ENCODE measurements at regions not wholly inside any gene's neighbourhood (a gene's known extent, or its start where the extent isn't known, plus 50 kb on each side); places are given as distances from the start of the nearest gene placed in this dataset.
"Not testable (repeated sequence)": the region's sequence is repeated elsewhere in the genome, so short reads cannot be mapped to it uniquely, and the experiment has no call there.

GRCh38 chr9:118693645-118694044 lies 675.6 kb downstream of the BRINP1 start:
- no peak overlapping the region for H3K4me3 ChIP-seq (ENCODE audit: low read length)
- Mint-ChIP-seq H3K36me3 (ENCODE audit: low read depth) (no peaks in the 10 kb centered on the region), H3K4me1 (peaks cover 5% of the 10 kb centered on the region), H3K27me3 (ENCODE audit: insufficient read depth) (no peaks in the 10 kb centered on the region), H3K4me3 (no peak overlapping the region), H3K27ac (no peak overlapping the region), H3K9me3 (no peaks in the 10 kb centered on the region)
- 38 to 71% methylated on average over 1 to 2 of the region's 2 CpGs for WGBS, 2 experiments (ENCODE audit: insufficient coverage in 1 of 2, insufficient read length in 1 of 2)
- H3K36me3 ChIP-seq (ENCODE audit: control insufficient read depth, insufficient read depth, low read length) = no peaks in the 10 kb centered on the region
- no peak overlapping the region for H3K9ac ChIP-seq (ENCODE audit: extremely low read depth, low read length, poor library complexity, severe bottlenecking)
- TF ChIP-seq CTCF (conservative IDR thresholded peaks at IDR 0.05) = no peak
- no peak overlapping the region for H3K27ac ChIP-seq (ENCODE audit: low read depth, low read length)
- H3K9me3 ChIP-seq (ENCODE audit: control insufficient read depth, low read length) = no peaks in the 10 kb centered on the region
- no peaks in the 10 kb centered on the region for H3K27me3 ChIP-seq (ENCODE audit: control insufficient read depth, insufficient read depth, low read length, poor library complexity, severe bottlenecking)
- DNase-seq = no peak
- H3K4me1 ChIP-seq (ENCODE audit: control insufficient read depth, insufficient read depth, low read length) = peaks cover 6% of the 10 kb centered on the region

GRCh38 chr9:118695249-118695648 lies 674.0 kb downstream of the BRINP1 start:
- H3K9ac ChIP-seq (ENCODE audit: extremely low read depth, low read length, poor library complexity, severe bottlenecking); H3K9me3 ChIP-seq (ENCODE audit: control insufficient read depth, low read length); H3K36me3 Mint-ChIP-seq (ENCODE audit: low read depth); H3K27ac Mint-ChIP-seq; H3K4me3 Mint-ChIP-seq; H3K9me3 Mint-ChIP-seq; H3K4me1 Mint-ChIP-seq; H3K36me3 ChIP-seq (ENCODE audit: control insufficient read depth, insufficient read depth, low read length); DNase-seq; H3K4me3 ChIP-seq (ENCODE audit: low read length); H3K27me3 ChIP-seq (ENCODE audit: control insufficient read depth, insufficient read depth, low read length, poor library complexity, severe bottlenecking); H3K27me3 Mint-ChIP-seq (ENCODE audit: insufficient read depth); H3K4me1 ChIP-seq (ENCODE audit: control insufficient read depth, insufficient read depth, low read length); H3K27ac ChIP-seq (ENCODE audit: low read depth, low read length): not testable (repeated sequence)
- WGBS, 2 experiments (ENCODE audit: insufficient coverage in 1 of 2, insufficient read length in 1 of 2) = 76 to 93% methylated on average over 14 to 19 of the region's 23 CpGs

- Mint-ChIP-seq H3K4me3 (no peak overlapping the region), H3K9me3 (no peaks in the 10 kb centered on the region), H3K36me3 (ENCODE audit: low read depth) (no peaks in the 10 kb centered on the region), H3K27ac (no peak overlapping the region), H3K27me3 (ENCODE audit: insufficient read depth) (no peaks in the 10 kb centered on the region), H3K4me1 (no peaks in the 10 kb centered on the region)
- no peak overlapping the region for H3K4me3 ChIP-seq (ENCODE audit: low read length)
- TF ChIP-seq CTCF (conservative IDR thresholded peaks at IDR 0.05) = no peak
- H3K27ac ChIP-seq (ENCODE audit: low read depth, low read length) = no peak overlapping the region
- no peaks in the 10 kb centered on the region for H3K27me3 ChIP-seq (ENCODE audit: control insufficient read depth, insufficient read depth, low read length, poor library complexity, severe bottlenecking)
- no peaks in the 10 kb centered on the region for H3K36me3 ChIP-seq (ENCODE audit: control insufficient read depth, insufficient read depth, low read length)
- DNase-seq = no peak
- no peaks in the 10 kb centered on the region for H3K9me3 ChIP-seq (ENCODE audit: control insufficient read depth, low read length)
- no peaks in the 10 kb centered on the region for H3K4me1 ChIP-seq (ENCODE audit: control insufficient read depth, insufficient read depth, low read length)
- no peak overlapping the region for H3K9ac ChIP-seq (ENCODE audit: extremely low read depth, low read length, poor library complexity, severe bottlenecking)
These were observed 667.2 kb downstream of the BRINP1 start for GRCh38 chr9:118701985-118702384.

- H3K27me3 ChIP-seq (ENCODE audit: control insufficient read depth, insufficient read depth, low read length, poor library complexity, severe bottlenecking) = no peaks in the 10 kb centered on the region
- no peak overlapping the region for H3K4me3 ChIP-seq (ENCODE audit: low read length)
- no peak overlapping the region for H3K27ac ChIP-seq (ENCODE audit: low read depth, low read length)
- no peaks in the 10 kb centered on the region for H3K9me3 ChIP-seq (ENCODE audit: control insufficient read depth, low read length)
- no peak overlapping the region for H3K27ac Mint-ChIP-seq
- no peaks in the 10 kb centered on the region for H3K9me3 Mint-ChIP-seq
- WGBS, 2 experiments (ENCODE audit: insufficient coverage in 1 of 2, insufficient read length in 1 of 2) = 92% methylated on average over 1 of the region's 1 CpG; no CpG with 5 or more reads in 1 of the 2 experiments
- H3K9ac ChIP-seq (ENCODE audit: extremely low read depth, low read length, poor library complexity, severe bottlenecking) = no peak overlapping the region
- no peaks in the 10 kb centered on the region for H3K36me3 ChIP-seq (ENCODE audit: control insufficient read depth, insufficient read depth, low read length)
- H3K4me3 Mint-ChIP-seq = no peak overlapping the region
- no peak for DNase-seq
- no peaks in the 10 kb centered on the region for H3K4me1 ChIP-seq (ENCODE audit: control insufficient read depth, insufficient read depth, low read length)
- H3K27me3 Mint-ChIP-seq (ENCODE audit: insufficient read depth) = no peaks in the 10 kb centered on the region
- no peaks in the 10 kb centered on the region for H3K4me1 Mint-ChIP-seq
- H3K36me3 Mint-ChIP-seq (ENCODE audit: low read depth) = no peaks in the 10 kb centered on the region
- no peak for TF ChIP-seq CTCF (conservative IDR thresholded peaks at IDR 0.05)
These were observed 657.4 kb downstream of the BRINP1 start for GRCh38 chr9:118711843-118712242.

Data from endodermal cell (in vitro differentiated cells).